ENCODE measurements at regions not wholly inside any gene's neighbourhood (a gene's known extent, or its start where the extent isn't known, plus 50 kb on each side); places are given as distances from the start of the nearest gene placed in this dataset.

GRCh38 chr5:89401659-89402058 lies 518.7 kb upstream of the MEF2C start:
- no peak overlapping the region for H3K27ac ChIP-seq (ENCODE audit: low read length)
- no peak overlapping the region for H3K9ac ChIP-seq (ENCODE audit: low read depth, low read length)
- H3K4me1 ChIP-seq (ENCODE audit: insufficient read depth, low read length) = no peaks in the 10 kb centered on the region
- H3K9me3 ChIP-seq (ENCODE audit: insufficient read depth, low read depth, low read length) = no peaks in the 10 kb centered on the region
- H3K27me3 ChIP-seq (ENCODE audit: insufficient read depth, low read length) = no peaks in the 10 kb centered on the region
- H3K4me3 ChIP-seq (ENCODE audit: low read length) = no peak overlapping the region
- H3K36me3 ChIP-seq (ENCODE audit: insufficient read depth, low read depth, low read length) = no peaks in the 10 kb centered on the region

GRCh38 chr5:89401012-89401411 lies 518.0 kb upstream of the MEF2C start:
- Histone ChIP-seq H3K4me3 (ENCODE audit: low read length) (no peak overlapping the region), H3K9ac (ENCODE audit: low read depth, low read length) (no peak overlapping the region), H3K36me3 (ENCODE audit: insufficient read depth, low read depth, low read length) (no peaks in the 10 kb centered on the region), H3K9me3 (ENCODE audit: insufficient read depth, low read depth, low read length) (no peaks in the 10 kb centered on the region), H3K27ac (ENCODE audit: low read length) (no peak overlapping the region), H3K27me3 (ENCODE audit: insufficient read depth, low read length) (no peaks in the 10 kb centered on the region), H3K4me1 (ENCODE audit: insufficient read depth, low read length) (no peaks in the 10 kb centered on the region)

GRCh38 chr5:89399548-89399947 lies 516.6 kb upstream of the MEF2C start:
- H3K9ac ChIP-seq (ENCODE audit: low read depth, low read length) = no peak overlapping the region
- H3K4me1 ChIP-seq (ENCODE audit: insufficient read depth, low read length) = no peaks in the 10 kb centered on the region

DNA sequence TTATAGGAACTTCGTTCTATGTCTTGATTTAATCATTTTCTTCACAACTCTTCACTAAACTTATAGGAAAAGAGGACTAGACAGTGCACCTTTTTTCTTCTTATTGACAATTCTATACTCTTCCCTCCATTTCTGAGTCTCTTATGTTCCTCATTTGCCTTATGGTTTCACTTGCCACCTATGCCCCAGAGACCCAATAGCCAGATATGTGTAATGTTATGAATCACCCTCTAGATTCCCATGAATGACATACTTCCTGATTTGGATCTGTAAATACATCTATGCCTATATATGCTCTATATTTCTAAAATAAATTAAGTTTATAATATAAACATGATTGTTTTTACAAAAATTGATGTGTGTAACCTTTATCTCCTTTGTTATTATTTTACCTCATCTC lies 514.1 kb upstream of the MEF2C start:
- H3K9me3 ChIP-seq (ENCODE audit: insufficient read depth, low read depth, low read length) = no peaks in the 10 kb centered on the region
- no peak overlapping the region for H3K27ac ChIP-seq (ENCODE audit: low read length)
- H3K27me3 ChIP-seq (ENCODE audit: insufficient read depth, low read length) = no peaks in the 10 kb centered on the region
- H3K36me3 ChIP-seq (ENCODE audit: insufficient read depth, low read depth, low read length) = no peaks in the 10 kb centered on the region
- H3K4me1 ChIP-seq (ENCODE audit: insufficient read depth, low read length) = no peaks in the 10 kb centered on the region
- no peak overlapping the region for H3K4me3 ChIP-seq (ENCODE audit: low read length)
- H3K9ac ChIP-seq (ENCODE audit: low read depth, low read length) = no peak overlapping the region

More at GRCh38 chr5:89399548-89399947, 516.6 kb upstream of the MEF2C start:
- no peak overlapping the region for H3K4me3 ChIP-seq (ENCODE audit: low read length)
- no peaks in the 10 kb centered on the region for H3K36me3 ChIP-seq (ENCODE audit: insufficient read depth, low read depth, low read length)
- no peaks in the 10 kb centered on the region for H3K27me3 ChIP-seq (ENCODE audit: insufficient read depth, low read length)
- H3K27ac ChIP-seq (ENCODE audit: low read length) = no peak overlapping the region
- H3K9me3 ChIP-seq (ENCODE audit: insufficient read depth, low read depth, low read length) = no peaks in the 10 kb centered on the region

DNA sequence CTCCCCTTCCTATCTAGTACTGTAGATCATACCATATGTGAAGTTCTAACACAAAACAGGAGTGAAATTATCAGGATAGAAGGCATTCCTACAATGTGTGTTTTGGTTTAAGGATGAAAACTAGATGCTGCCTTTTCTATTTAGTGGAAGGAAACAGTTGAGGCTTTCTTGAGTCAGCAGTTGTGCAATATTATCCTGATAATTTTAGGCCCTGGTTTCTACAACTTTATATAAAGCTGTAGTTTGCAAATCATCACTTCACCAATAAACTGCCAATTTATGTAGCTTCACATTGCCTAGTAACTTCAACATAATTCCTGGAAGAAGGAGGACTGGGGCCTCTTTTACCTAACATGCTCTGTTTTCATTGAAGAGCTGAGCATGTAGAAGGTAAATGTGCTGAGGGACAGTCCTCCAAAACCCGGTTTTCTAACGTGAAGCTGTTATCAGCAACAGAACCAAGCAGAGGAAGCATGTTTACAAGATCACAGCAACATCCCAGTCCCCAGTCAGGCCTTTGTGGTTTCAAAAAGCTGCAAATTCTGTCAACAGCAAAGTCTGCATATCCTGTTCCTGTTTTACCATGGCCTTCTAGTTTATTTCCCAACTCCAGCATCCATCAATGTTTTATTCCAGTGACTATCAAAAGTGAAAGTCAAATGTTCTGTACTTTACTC lies 513.4 kb upstream of the MEF2C start:
- Histone ChIP-seq H3K4me1 (ENCODE audit: insufficient read depth, low read length) (no peaks in the 10 kb centered on the region), H3K27me3 (ENCODE audit: insufficient read depth, low read length) (no peaks in the 10 kb centered on the region), H3K9me3 (ENCODE audit: insufficient read depth, low read depth, low read length) (no peaks in the 10 kb centered on the region), H3K9ac (ENCODE audit: low read depth, low read length) (no peak overlapping the region), H3K36me3 (ENCODE audit: insufficient read depth, low read depth, low read length) (no peaks in the 10 kb centered on the region), H3K27ac (ENCODE audit: low read length) (no peak overlapping the region), H3K4me3 (ENCODE audit: low read length) (no peak overlapping the region)

DNA sequence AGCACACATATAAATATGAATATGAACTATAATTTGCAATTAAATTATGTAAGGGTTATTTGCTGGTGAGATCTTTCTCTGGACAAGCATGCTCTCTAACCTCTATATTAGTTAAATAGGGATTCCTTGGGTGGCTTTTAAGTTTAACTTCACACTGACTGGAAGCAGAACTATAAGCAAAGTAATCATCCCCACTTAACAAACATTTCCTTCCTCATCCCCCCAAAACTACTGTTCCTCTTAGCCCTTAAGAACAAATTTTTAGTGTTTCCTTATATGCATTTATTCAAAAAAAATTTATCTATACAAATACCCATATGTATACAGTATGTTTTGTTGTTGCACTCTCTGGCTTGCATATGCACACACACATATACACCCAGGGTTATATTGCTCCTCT lies 512.1 kb upstream of the MEF2C start:
- Histone ChIP-seq H3K27ac (ENCODE audit: low read length) (no peak overlapping the region), H3K9ac (ENCODE audit: low read depth, low read length) (no peak overlapping the region)

GRCh38 chr5:89388872-89389271 lies 505.9 kb upstream of the MEF2C start:
- H3K9me3 ChIP-seq (ENCODE audit: insufficient read depth, low read depth, low read length) = no peaks in the 10 kb centered on the region
- no peak overlapping the region for H3K9ac ChIP-seq (ENCODE audit: low read depth, low read length)
- H3K4me1 ChIP-seq (ENCODE audit: insufficient read depth, low read length) = no peaks in the 10 kb centered on the region
- H3K27ac ChIP-seq (ENCODE audit: low read length) = no peak overlapping the region
- no peak overlapping the region for H3K4me3 ChIP-seq (ENCODE audit: low read length)
- no peaks in the 10 kb centered on the region for H3K36me3 ChIP-seq (ENCODE audit: insufficient read depth, low read depth, low read length)
- no peaks in the 10 kb centered on the region for H3K27me3 ChIP-seq (ENCODE audit: insufficient read depth, low read length)

More for the DNA sequence above, 512.1 kb upstream of the MEF2C start:
- no peaks in the 10 kb centered on the region for H3K27me3 ChIP-seq (ENCODE audit: insufficient read depth, low read length)
- H3K9me3 ChIP-seq (ENCODE audit: insufficient read depth, low read depth, low read length) = no peaks in the 10 kb centered on the region
- no peak overlapping the region for H3K4me3 ChIP-seq (ENCODE audit: low read length)
- H3K4me1 ChIP-seq (ENCODE audit: insufficient read depth, low read length) = no peaks in the 10 kb centered on the region
- no peaks in the 10 kb centered on the region for H3K36me3 ChIP-seq (ENCODE audit: insufficient read depth, low read depth, low read length)

GRCh38 chr5:89384391-89384790 lies 501.4 kb upstream of the MEF2C start:
- Histone ChIP-seq H3K27me3 (ENCODE audit: insufficient read depth, low read length) (no peaks in the 10 kb centered on the region), H3K9ac (ENCODE audit: low read depth, low read length) (no peak overlapping the region)

DNA sequence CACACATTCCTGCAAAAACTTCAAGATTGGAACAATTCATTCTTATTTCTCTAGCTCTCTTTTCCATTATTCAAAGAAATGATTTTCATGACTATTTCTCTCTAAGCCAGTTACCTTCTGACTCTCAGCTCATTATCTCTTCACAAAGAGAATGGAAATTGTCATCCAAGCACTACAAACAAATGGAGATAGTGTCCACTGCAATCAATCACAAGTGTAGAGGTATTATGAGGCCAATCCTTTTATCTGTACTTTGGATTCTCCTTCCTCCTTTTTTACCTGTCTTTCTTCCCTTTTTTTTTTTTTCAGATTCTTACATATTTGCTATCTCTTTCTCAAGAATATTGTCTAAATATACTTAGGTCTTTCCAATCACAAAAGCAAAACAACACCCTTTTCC lies 497.7 kb upstream of the MEF2C start:
- Histone ChIP-seq H3K36me3 (ENCODE audit: insufficient read depth, low read depth, low read length) (no peaks in the 10 kb centered on the region), H3K27me3 (ENCODE audit: insufficient read depth, low read length) (no peaks in the 10 kb centered on the region), H3K4me1 (ENCODE audit: insufficient read depth, low read length) (no peaks in the 10 kb centered on the region), H3K4me3 (ENCODE audit: low read length) (no peak overlapping the region), H3K9me3 (ENCODE audit: insufficient read depth, low read depth, low read length) (no peaks in the 10 kb centered on the region), H3K9ac (ENCODE audit: low read depth, low read length) (no peak overlapping the region), H3K27ac (ENCODE audit: low read length) (no peak overlapping the region)

More at GRCh38 chr5:89384391-89384790, 501.4 kb upstream of the MEF2C start:
- Histone ChIP-seq H3K36me3 (ENCODE audit: insufficient read depth, low read depth, low read length) (no peaks in the 10 kb centered on the region), H3K9me3 (ENCODE audit: insufficient read depth, low read depth, low read length) (no peaks in the 10 kb centered on the region), H3K4me1 (ENCODE audit: insufficient read depth, low read length) (no peaks in the 10 kb centered on the region), H3K4me3 (ENCODE audit: low read length) (no peak overlapping the region), H3K27ac (ENCODE audit: low read length) (no peak overlapping the region)

- H3K36me3 ChIP-seq (ENCODE audit: insufficient read depth, low read depth, low read length) = no peaks in the 10 kb centered on the region
These were observed 494.9 kb upstream of the MEF2C start for GRCh38 chr5:89377767-89378455.

GRCh38 chr5:89374818-89375521 lies 492.0 kb upstream of the MEF2C start:
- Histone ChIP-seq H3K4me1 (ENCODE audit: insufficient read depth, low read length) (no peaks in the 10 kb centered on the region), H3K27me3 (ENCODE audit: insufficient read depth, low read length) (no peaks in the 10 kb centered on the region), H3K4me3 (ENCODE audit: low read length) (no peak overlapping the region), H3K9me3 (ENCODE audit: insufficient read depth, low read depth, low read length) (no peaks in the 10 kb centered on the region), H3K27ac (ENCODE audit: low read length) (no peak overlapping the region), H3K36me3 (ENCODE audit: insufficient read depth, low read depth, low read length) (no peaks in the 10 kb centered on the region), H3K9ac (ENCODE audit: low read depth, low read length) (no peak overlapping the region)

More at GRCh38 chr5:89377767-89378455, 494.9 kb upstream of the MEF2C start:
- Histone ChIP-seq H3K9ac (ENCODE audit: low read depth, low read length) (no peak overlapping the region), H3K4me3 (ENCODE audit: low read length) (no peak overlapping the region), H3K9me3 (ENCODE audit: insufficient read depth, low read depth, low read length) (no peaks in the 10 kb centered on the region), H3K4me1 (ENCODE audit: insufficient read depth, low read length) (no peaks in the 10 kb centered on the region), H3K27ac (ENCODE audit: low read length) (no peak overlapping the region), H3K27me3 (ENCODE audit: insufficient read depth, low read length) (no peaks in the 10 kb centered on the region)

All from iPS-20b (cell line).